DND-41 (cell line): ENCODE measurements at regions not wholly inside any gene's neighbourhood (a gene's known extent, or its start where the extent isn't known, plus 50 kb on each side); places are given as distances from the start of the nearest gene placed in this dataset.

ENCODE experiments used
- ATAC-seq: fragments of 200-7000 bp; cut with Tn5 transposase; 3 replicates; pipeline ENCODE4 v1.9.1; 2021; ENCODE audit warnings: low read depth; ENCODE audit not compliant: insufficient read depth
- DNase-seq: peaks from one replicate; pipeline ENCODE4 v3.0.0-alpha.2; 2020
- H2AFZ ChIP-seq: 2 replicates; pipeline ENCODE4 v1.6.0; 2012; ENCODE audit warnings: low read depth, low read length
- H3K27ac ChIP-seq: 2 replicates; pipeline ENCODE4 v1.5.1; 2012; ENCODE audit warnings: low read length, inconsistent platforms
- H3K27me3 ChIP-seq: fragments of 200-600 bp; sonication (generic); 2 replicates; pipeline ENCODE4 v1.6.0; 2012; ENCODE audit warnings: low read length, mild to moderate bottlenecking, inconsistent platforms; ENCODE audit not compliant: insufficient read depth, poor library complexity
- H3K36me3 ChIP-seq: 2 replicates; pipeline ENCODE4 v1.5.1; 2012; ENCODE audit warnings: low read length, inconsistent platforms; ENCODE audit not compliant: insufficient read depth
- H3K4me1 ChIP-seq: 2 replicates; pipeline ENCODE4 v1.5.1; 2012; ENCODE audit warnings: mild to moderate bottlenecking, low read length; ENCODE audit not compliant: insufficient read depth
- H3K4me2 ChIP-seq: 2 replicates; pipeline ENCODE4 v1.6.0; 2012; ENCODE audit warnings: mild to moderate bottlenecking, moderate library complexity, low read length, inconsistent platforms; ENCODE audit not compliant: insufficient read depth
- H3K4me3 ChIP-seq, 2 experiments: fragments of 200-600 bp in 1 of 2; shearing (Covaris generic) in 1 of 2; 2 replicates each; pipeline ENCODE4 v1.5.1; 2012 to 2016; ENCODE audit warnings: inconsistent platforms in 2 of 2, low read length in 2 of 2, mild to moderate bottlenecking in 2 of 2, low read depth in 1 of 2, moderate library complexity in 1 of 2
- H3K79me2 ChIP-seq: 2 replicates; pipeline ENCODE4 v1.6.0; 2012; ENCODE audit warnings: low read length, inconsistent platforms; ENCODE audit not compliant: insufficient read depth
- H3K9ac ChIP-seq: 2 replicates; pipeline ENCODE4 v1.6.0; 2012; ENCODE audit warnings: low read depth, mild to moderate bottlenecking, inconsistent platforms, low read length, moderate library complexity
- H3K9me3 ChIP-seq: 2 replicates; pipeline ENCODE4 v1.5.1; 2012; ENCODE audit warnings: low read length, moderate library complexity, mild to moderate bottlenecking, inconsistent platforms; ENCODE audit not compliant: insufficient read depth, severe bottlenecking
- H4K20me1 ChIP-seq: 2 replicates; pipeline ENCODE4 v1.6.0; 2012; ENCODE audit warnings: low read length; ENCODE audit not compliant: insufficient read depth
- CTCF ChIP-seq: IDR thresholded peaks from 2 replicates; pipeline ENCODE4 v1.5.1; 2012; ENCODE audit warnings: borderline replicate concordance, low read length, moderate library complexity, mild to moderate bottlenecking; ENCODE audit not compliant: poor library complexity, severe bottlenecking; ENCODE audit errors: extremely low read depth
- EZH2 ChIP-seq: IDR thresholded peaks from 3 replicates; pipeline ENCODE4 v1.6.1; 2012; ENCODE audit warnings: borderline replicate concordance, low read depth, mild to moderate bottlenecking, moderate library complexity, low read length, inconsistent platforms; ENCODE audit not compliant: severe bottlenecking

GRCh38 chr13:75932636-75933035 lies 296.5 kb downstream of the LMO7 start:
- no peaks in the 10 kb centered on the region for H3K4me1 ChIP-seq
- no peak overlapping the region for H3K9ac ChIP-seq
- no peaks in the 10 kb centered on the region for H3K27me3 ChIP-seq
- H3K9me3 ChIP-seq: peaks cover 2% of the 10 kb centered on the region
- no peaks in the 10 kb centered on the region for H4K20me1 ChIP-seq
- H3K79me2 ChIP-seq: no peaks in the 10 kb centered on the region
- no peak overlapping the region for H3K27ac ChIP-seq
- no peaks in the 10 kb centered on the region for H3K36me3 ChIP-seq
- no peak overlapping the region for H3K4me3 ChIP-seq
- H2AFZ ChIP-seq: no peak overlapping the region
- DNase-seq: no peak
- no peak overlapping the region for H3K4me2 ChIP-seq
- TF ChIP-seq EZH2 (no peak), CTCF (no peak)
- no peak for ATAC-seq

GRCh38 chr13:75931116-75931515 lies 295.0 kb downstream of the LMO7 start:
- Histone ChIP-seq H3K4me2 (no peak overlapping the region), H3K4me3 (no peak overlapping the region), H3K36me3 (no peaks in the 10 kb centered on the region), H3K27ac (no peak overlapping the region), H3K9ac (no peak overlapping the region), H4K20me1 (no peaks in the 10 kb centered on the region), H3K4me1 (no peaks in the 10 kb centered on the region), H3K9me3 (peaks cover 2% of the 10 kb centered on the region), H3K27me3 (no peaks in the 10 kb centered on the region), H3K79me2 (no peaks in the 10 kb centered on the region), H2AFZ (no peak overlapping the region)
- no peak for TF ChIP-seq EZH2
- no peak for ATAC-seq
- DNase-seq: no peak

GRCh38 chr13:75929076-75929475 lies 292.9 kb downstream of the LMO7 start:
- H3K4me3 ChIP-seq: no peak overlapping the region
- ATAC-seq: no peak

GRCh38 chr13:75927183-75927669 lies 291.1 kb downstream of the LMO7 start:
- no peaks in the 10 kb centered on the region for H3K27me3 ChIP-seq
- H4K20me1 ChIP-seq: no peaks in the 10 kb centered on the region
- no peak overlapping the region for H3K4me2 ChIP-seq
- H3K4me1 ChIP-seq: no peaks in the 10 kb centered on the region
- H3K9ac ChIP-seq: no peak overlapping the region
- DNase-seq (no peak), ATAC-seq (no peak)
- H3K36me3 ChIP-seq: no peaks in the 10 kb centered on the region
- no peak overlapping the region for H3K4me3 ChIP-seq
- H3K27ac ChIP-seq: no peak overlapping the region
- H2AFZ ChIP-seq: no peak overlapping the region
- no peaks in the 10 kb centered on the region for H3K79me2 ChIP-seq
- peaks cover 2% of the 10 kb centered on the region for H3K9me3 ChIP-seq
- TF ChIP-seq EZH2 (no peak), CTCF (no peak)

More at GRCh38 chr13:75929076-75929475, 292.9 kb downstream of the LMO7 start:
- Histone ChIP-seq H3K4me1 (no peaks in the 10 kb centered on the region), H2AFZ (no peak overlapping the region), H3K4me2 (no peak overlapping the region), H4K20me1 (no peaks in the 10 kb centered on the region), H3K79me2 (no peaks in the 10 kb centered on the region), H3K27me3 (no peaks in the 10 kb centered on the region), H3K9ac (no peak overlapping the region), H3K9me3 (peaks cover 2% of the 10 kb centered on the region), H3K36me3 (no peaks in the 10 kb centered on the region), H3K27ac (no peak overlapping the region)
- no peak for DNase-seq
- TF ChIP-seq EZH2 (no peak), CTCF (no peak)
